Brain microvascular endothelial cell (primary cell): ENCODE measurements at regions not wholly inside any gene's neighbourhood (a gene's known extent, or its start where the extent isn't known, plus 50 kb on each side); places are given as distances from the start of the nearest gene placed in this dataset.

ENCODE experiments used
- DNase-seq: peaks from one replicate; pipeline ENCODE4 v3.0.0-alpha.2; 2020
- H3K27ac ChIP-seq: fragments of 250-450 bp; sonication (Bioruptor Pico); 2 replicates; pipeline ENCODE4 v1.5.1; 2020; ENCODE audit warnings: mild to moderate bottlenecking, moderate library complexity
- H3K27me3 ChIP-seq: fragments of 250-450 bp; sonication (Bioruptor Pico); replicated peaks from 2 replicates; pipeline ENCODE4 v1.5.1; 2020; ENCODE audit warnings: mild to moderate bottlenecking
- H3K36me3 ChIP-seq: fragments of 250-450 bp; sonication (Bioruptor Pico); replicated peaks from 2 replicates; pipeline ENCODE4 v1.5.1; 2020; ENCODE audit warnings: mild to moderate bottlenecking
- H3K4me3 ChIP-seq: 2 replicates; pipeline ENCODE4 v1.5.1; 2011; ENCODE audit warnings: low read depth, mild to moderate bottlenecking, control low read depth, low read length, moderate library complexity
- CTCF ChIP-seq: IDR thresholded peaks from 2 replicates; pipeline ENCODE4 v1.5.1; 2011; ENCODE audit warnings: low read depth, mild to moderate bottlenecking, moderate library complexity, low read length, control low read depth, inconsistent platforms; ENCODE audit errors: missing control alignments
- in situ Hi-C: cut with HindIII; loops from 2 replicates; pipeline ENCODE4 v1.10.0; 2017; ENCODE audit warnings: low sequenced_read_pairs, low pct_ligation_motif_present

- H3K27ac ChIP-seq, result no peak overlapping the region
- in situ Hi-C loops, result no loop called here
- no peak for TF ChIP-seq CTCF
Observed at GRCh38 chr5:168195110-168195509, 96.3 kb upstream of the WWC1 start.

DNA sequence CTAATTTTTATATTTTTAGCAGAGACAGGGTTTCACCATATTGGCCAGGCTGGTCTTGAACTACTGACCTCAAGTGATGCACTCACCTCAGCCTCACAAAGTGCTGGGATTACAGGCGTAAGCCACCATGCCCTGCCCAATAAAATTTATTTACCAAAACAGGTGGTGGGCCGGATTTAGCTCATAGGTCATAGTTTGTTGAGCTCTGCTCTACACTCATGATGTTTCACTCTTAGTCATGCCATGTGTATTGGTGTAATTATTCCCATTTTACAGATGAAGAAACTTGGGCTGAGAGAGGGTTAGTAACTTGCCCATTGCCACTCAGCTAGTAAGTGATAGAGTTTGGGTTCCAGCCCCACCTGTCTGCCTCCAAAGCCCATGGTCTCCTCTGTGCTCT, 93.1 kb upstream of the WWC1 start:
- TF ChIP-seq CTCF, result no peak
- Histone ChIP-seq H3K27me3 (no peaks in the 10 kb centered on the region), H3K4me3 (no peak overlapping the region), H3K27ac (no peak overlapping the region), H3K36me3 (no peaks in the 10 kb centered on the region)
- in situ Hi-C loops, result no loop called here
- no peak for DNase-seq

More at GRCh38 chr5:168195110-168195509, 96.3 kb upstream of the WWC1 start:
- DNase-seq, result no peak
- no peaks in the 10 kb centered on the region for H3K27me3 ChIP-seq
- no peaks in the 10 kb centered on the region for H3K36me3 ChIP-seq
- H3K4me3 ChIP-seq, result no peak overlapping the region

- Histone ChIP-seq H3K27ac (no peak overlapping the region), H3K36me3 (no peaks in the 10 kb centered on the region), H3K4me3 (no peak overlapping the region), H3K27me3 (no peaks in the 10 kb centered on the region)
- no peak for TF ChIP-seq CTCF
- in situ Hi-C loops, result no loop called here
- no peak for DNase-seq
Observed at GRCh38 chr5:168202996-168203395, 88.4 kb upstream of the WWC1 start.

GRCh38 chr5:168204165-168204564, 87.3 kb upstream of the WWC1 start:
- no peak for DNase-seq
- H3K4me3 ChIP-seq, result no peak overlapping the region
- no peaks in the 10 kb centered on the region for H3K27me3 ChIP-seq
- no peaks in the 10 kb centered on the region for H3K36me3 ChIP-seq
- in situ Hi-C loops, result no loop called here
- TF ChIP-seq CTCF, result no peak
- no peak overlapping the region for H3K27ac ChIP-seq

- DNase-seq, result no peak
- Histone ChIP-seq H3K36me3 (no peaks in the 10 kb centered on the region), H3K27ac (no peak overlapping the region), H3K27me3 (no peaks in the 10 kb centered on the region), H3K4me3 (no peak overlapping the region)
- in situ Hi-C loops, result no loop called here
- TF ChIP-seq CTCF, result no peak
Observed at GRCh38 chr5:168207450-168208029, 83.9 kb upstream of the WWC1 start.
